ENCODE measurements at regions not wholly inside any gene's neighbourhood (a gene's known extent, or its start where the extent isn't known, plus 50 kb on each side); places are given as distances from the start of the nearest gene placed in this dataset.
"Not testable (repeated sequence)": the region's sequence is repeated elsewhere in the genome, so short reads cannot be mapped to it uniquely, and the experiment has no call there.

- H3K36me3 ChIP-seq, result no peaks in the 10 kb centered on the region
- H3K27ac ChIP-seq, result no peak overlapping the region
- intact Hi-C loops (cut with DNase I), result no loop called here
- no peaks in the 10 kb centered on the region for H3K9me3 ChIP-seq
- H3K27me3 ChIP-seq, result no peaks in the 10 kb centered on the region
- DNase-seq, result peak; percentile 6 to 13
- no peak overlapping the region for H3K4me3 ChIP-seq (replicated peaks in 1 of 3)
- TF ChIP-seq POLR2A (IDR thresholded peaks at IDR 0.05) (no peak), CTCF (IDR thresholded peaks at IDR 0.05) (no peak)
- 48 to 55% methylated on average over 7 to 16 of the region's 19 CpGs for WGBS, 2 donors
- no peaks in the 10 kb centered on the region for H3K4me1 ChIP-seq
These were observed 314.0 kb downstream of the PTPRU start for GRCh38 chr1:29550119-29550841.

GRCh38 chr1:29549728-29550118 is 313.4 kb downstream of the PTPRU start:
- DNase-seq; intact Hi-C loops (cut with DNase I); H3K27ac ChIP-seq: not testable (repeated sequence)

GRCh38 chr1:29549001-29549400 is 312.7 kb downstream of the PTPRU start:
- intact Hi-C loops (cut with DNase I), result no loop called here
- 68 to 75% methylated on average over 6 of the region's 6 CpGs for WGBS, 2 donors
- Histone ChIP-seq H3K9me3 (no peaks in the 10 kb centered on the region), H3K27ac (no peak overlapping the region), H3K36me3 (no peaks in the 10 kb centered on the region), H3K27me3 (no peaks in the 10 kb centered on the region), H3K4me3 (replicated peaks in 1 of 3) (no peak overlapping the region), H3K4me1 (no peaks in the 10 kb centered on the region)
- no peak for DNase-seq
- TF ChIP-seq CTCF (IDR thresholded peaks at IDR 0.05), result no peak
- no peak for TF ChIP-seq POLR2A (IDR thresholded peaks at IDR 0.05)

More at GRCh38 chr1:29549728-29550118, 313.4 kb downstream of the PTPRU start:
- not testable (repeated sequence) for H3K9me3 ChIP-seq; H3K4me3 ChIP-seq (replicated peaks in 1 of 3); H3K36me3 ChIP-seq; H3K27me3 ChIP-seq; H3K4me1 ChIP-seq
- WGBS, 2 donors, result 71 to 79% methylated on average over 4 to 5 of the region's 7 CpGs

GRCh38 chr1:29548091-29548490 is 311.8 kb downstream of the PTPRU start:
- H3K9me3 ChIP-seq, result no peaks in the 10 kb centered on the region
- H3K36me3 ChIP-seq, result no peaks in the 10 kb centered on the region
- DNase-seq, result no peak
- no peak overlapping the region for H3K4me3 ChIP-seq (replicated peaks in 1 of 3)
- H3K4me1 ChIP-seq, result no peaks in the 10 kb centered on the region
- no peaks in the 10 kb centered on the region for H3K27me3 ChIP-seq
- intact Hi-C loops (cut with DNase I), result no loop called here
- no peak for TF ChIP-seq POLR2A (IDR thresholded peaks at IDR 0.05)
- no peak for TF ChIP-seq CTCF (IDR thresholded peaks at IDR 0.05)
- 41 to 63% methylated on average over 5 of the region's 5 CpGs for WGBS, 2 donors
- H3K27ac ChIP-seq, result no peak overlapping the region

- H3K9me3 ChIP-seq, result no peaks in the 10 kb centered on the region
- DNase-seq, result no peak
- intact Hi-C loops (cut with DNase I), result no loop called here
- H3K4me1 ChIP-seq, result no peaks in the 10 kb centered on the region
- WGBS, 2 donors, result 92 to 95% methylated on average over 5 of the region's 5 CpGs
- no peak for TF ChIP-seq CTCF (IDR thresholded peaks at IDR 0.05)
- TF ChIP-seq POLR2A (IDR thresholded peaks at IDR 0.05), result no peak
- H3K36me3 ChIP-seq, result no peaks in the 10 kb centered on the region
- H3K4me3 ChIP-seq (replicated peaks in 1 of 3), result no peak overlapping the region
- no peaks in the 10 kb centered on the region for H3K27me3 ChIP-seq
- no peak overlapping the region for H3K27ac ChIP-seq
These were observed 311.0 kb downstream of the PTPRU start for GRCh38 chr1:29547300-29547699.

Measured in thyroid gland (tissue), 4 donors.